B cell (primary cell): ENCODE measurements at regions not wholly inside any gene's neighbourhood (a gene's known extent, or its start where the extent isn't known, plus 50 kb on each side); places are given as distances from the start of the nearest gene placed in this dataset.

ENCODE experiments used
- CTCF ChIP-seq: fragments of 200-600 bp; IDR thresholded peaks from one replicate; pipeline ENCODE4 v1.8.0; 2022; ENCODE audit warnings: antibody characterized with exemption, mild to moderate bottlenecking
- EZH2 ChIP-seq: IDR thresholded peaks from 2 replicates; pipeline ENCODE4 v1.6.1; 2012; ENCODE audit warnings: borderline replicate concordance, low read depth, mild to moderate bottlenecking, moderate library complexity, low read length; ENCODE audit not compliant: insufficient read depth, poor library complexity, severe bottlenecking

GRCh38 chr20:58010186-58010585 is 218.3 kb downstream of the ANKRD60 start:
- no peak for TF ChIP-seq CTCF
- TF ChIP-seq EZH2, result no peak
